Caco-2 (cell line): ENCODE measurements at regions not wholly inside any gene's neighbourhood (a gene's known extent, or its start where the extent isn't known, plus 50 kb on each side); places are given as distances from the start of the nearest gene placed in this dataset.

Experiments used
- BruUV-seq: library from RNA; stranded (reverse); fragments of 400-500 nt; replicated peaks from 2 replicates; lab custom pipeline; 2021; lab: Mats Ljungman, UMichigan
- CTCF ChIA-PET: fragments of 300-600 bp; sonication (Branson Sonifier 250); formaldehyde crosslinking; loops from one replicate; lab custom pipeline; 2022; ENCODE audit warnings: antibody characterized with exemption; lab: Charles Lee
- POLR2A ChIA-PET: fragments of 300-600 bp; sonication (Branson Sonifier 250); formaldehyde crosslinking; loops from one replicate; lab custom pipeline; 2022; ENCODE audit warnings: antibody characterized with exemption; lab: Charles Lee
- DNase-seq, 2 experiments: peaks; one replicate each; pipeline versions ENCODE4 v3.0.0 to v3.0.0-alpha.2; 2020 to 2022
- H3K27me3 ChIP-seq: replicated peaks from 2 replicates; pipeline ENCODE4 v1.6.0; 2011; ENCODE audit warnings: low read length; ENCODE audit not compliant: control insufficient read depth, insufficient read depth
- H3K36me3 ChIP-seq: 2 replicates; pipeline ENCODE4 v1.5.1; 2011; ENCODE audit warnings: low read length; ENCODE audit not compliant: control insufficient read depth, insufficient read depth
- H3K4me1 ChIP-seq: fragments of 250-450 bp; sonication (Bioruptor Pico); 2 replicates; pipeline ENCODE4 v1.5.1; 2020; ENCODE audit warnings: mild to moderate bottlenecking
- H3K4me3 ChIP-seq: 2 replicates; pipeline ENCODE4 v1.5.1; 2011; ENCODE audit warnings: low read depth, mild to moderate bottlenecking, control low read depth, low read length
- H3K9me3 ChIP-seq: fragments of 250-450 bp; sonication (Bioruptor Pico); 2 replicates; pipeline ENCODE4 v1.5.1; 2020; ENCODE audit warnings: mild to moderate bottlenecking, moderate library complexity
- H3K27ac Mint-ChIP-seq: one replicate; pipeline ENCODE4 v1.8.0; 2022; ENCODE audit warnings: mixed read lengths; ENCODE audit not compliant: unreplicated experiment
- H3K27me3 Mint-ChIP-seq: one replicate; pipeline ENCODE4 v1.8.0; 2022; ENCODE audit warnings: mixed read lengths; ENCODE audit not compliant: insufficient read depth, unreplicated experiment
- H3K36me3 Mint-ChIP-seq: one replicate; pipeline ENCODE4 v1.8.0; 2022; ENCODE audit warnings: mild to moderate bottlenecking, mixed read lengths; ENCODE audit not compliant: insufficient read depth, unreplicated experiment
- H3K4me1 Mint-ChIP-seq: one replicate; pipeline ENCODE4 v1.8.0; 2022; ENCODE audit warnings: low read depth, mixed read lengths; ENCODE audit not compliant: unreplicated experiment
- H3K4me3 Mint-ChIP-seq: one replicate; pipeline ENCODE4 v1.8.0; 2022; ENCODE audit warnings: mild to moderate bottlenecking, moderate library complexity, mixed read lengths; ENCODE audit not compliant: unreplicated experiment
- H3K9me3 Mint-ChIP-seq: one replicate; pipeline ENCODE4 v1.8.0; 2022; ENCODE audit warnings: mixed read lengths; ENCODE audit not compliant: unreplicated experiment
- intact Hi-C: fragments of 100-400 bp; cut with micrococcal nuclease; formaldehyde crosslinking; loops from one replicate; pipeline ENCODE4 v1.10.0; 2022; ENCODE audit not compliant: unreplicated experiment
- TF ChIP-seq, protein P1 (sequence below), 2 experiments: fragments of 200-600 bp in 1 of 2; IDR thresholded peaks; 1 replicate in 1 of 2; 2 replicates in 1 of 2; pipeline versions ENCODE4 v1.5.1 to v1.8.0; 2011 to 2022; ENCODE audit warnings: antibody characterized with exemption in 1 of 2, control low read depth in 1 of 2, inconsistent platforms in 1 of 2, low read depth in 1 of 2, low read length in 1 of 2, mild to moderate bottlenecking in 1 of 2, moderate library complexity in 1 of 2; ENCODE audit not compliant: insufficient read depth in 1 of 2, severe bottlenecking in 1 of 2, unreplicated experiment in 1 of 2

DNA sequence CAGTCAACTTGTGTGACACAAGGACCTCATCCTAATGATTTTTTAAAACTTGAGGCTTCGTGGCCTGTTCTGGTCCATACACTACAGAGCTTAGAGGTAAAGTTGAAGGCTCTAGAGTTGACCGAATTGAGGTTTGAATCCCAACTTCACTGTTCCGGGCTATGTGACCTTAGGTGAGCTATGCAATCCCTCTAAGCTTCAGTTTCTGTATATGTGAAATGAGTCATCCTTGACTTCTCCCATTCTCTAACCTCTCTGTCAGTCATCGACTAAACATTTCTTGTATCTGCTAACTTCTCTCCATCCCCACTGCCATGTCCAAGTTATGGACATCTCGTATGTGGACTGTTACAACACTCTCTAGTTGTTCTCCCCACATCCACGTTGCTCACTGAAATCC lies 178.2 kb upstream of the TMEM45B start:
- H3K4me1 Mint-ChIP-seq = peaks cover 8% of the 10 kb centered on the region
- no peaks in the 10 kb centered on the region for H3K27me3 ChIP-seq
- H3K9me3 ChIP-seq = no peaks in the 10 kb centered on the region
- intact Hi-C loops = no loop called here
- CTCF ChIA-PET = no interaction called here
- no peaks in the 10 kb centered on the region for H3K9me3 Mint-ChIP-seq
- TF ChIP-seq, protein P1, sequence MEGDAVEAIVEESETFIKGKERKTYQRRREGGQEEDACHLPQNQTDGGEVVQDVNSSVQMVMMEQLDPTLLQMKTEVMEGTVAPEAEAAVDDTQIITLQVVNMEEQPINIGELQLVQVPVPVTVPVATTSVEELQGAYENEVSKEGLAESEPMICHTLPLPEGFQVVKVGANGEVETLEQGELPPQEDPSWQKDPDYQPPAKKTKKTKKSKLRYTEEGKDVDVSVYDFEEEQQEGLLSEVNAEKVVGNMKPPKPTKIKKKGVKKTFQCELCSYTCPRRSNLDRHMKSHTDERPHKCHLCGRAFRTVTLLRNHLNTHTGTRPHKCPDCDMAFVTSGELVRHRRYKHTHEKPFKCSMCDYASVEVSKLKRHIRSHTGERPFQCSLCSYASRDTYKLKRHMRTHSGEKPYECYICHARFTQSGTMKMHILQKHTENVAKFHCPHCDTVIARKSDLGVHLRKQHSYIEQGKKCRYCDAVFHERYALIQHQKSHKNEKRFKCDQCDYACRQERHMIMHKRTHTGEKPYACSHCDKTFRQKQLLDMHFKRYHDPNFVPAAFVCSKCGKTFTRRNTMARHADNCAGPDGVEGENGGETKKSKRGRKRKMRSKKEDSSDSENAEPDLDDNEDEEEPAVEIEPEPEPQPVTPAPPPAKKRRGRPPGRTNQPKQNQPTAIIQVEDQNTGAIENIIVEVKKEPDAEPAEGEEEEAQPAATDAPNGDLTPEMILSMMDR (IDR thresholded peaks at IDR 0.05; ENCODE audit: insufficient read depth in 1 of 2, low read depth in 1 of 2, low read length in 1 of 2, severe bottlenecking in 1 of 2, unreplicated experiment in 1 of 2) = no peak
- no peaks in the 10 kb centered on the region for H3K36me3 Mint-ChIP-seq
- 0 out of 2 replicates have a peak, but pooled peaks cover 1% of the 10 kb centered on the region for H3K36me3 ChIP-seq
- H3K4me3 Mint-ChIP-seq = no peak overlapping the region
- no peaks in the 10 kb centered on the region for H3K27me3 Mint-ChIP-seq
- H3K4me1 ChIP-seq = no peaks in the 10 kb centered on the region
- H3K4me3 ChIP-seq = no peak overlapping the region
- POLR2A ChIA-PET = no interaction called here
- no TSS peak for BruUV-seq
- no peak for DNase-seq
- H3K27ac Mint-ChIP-seq = no peak overlapping the region

DNA sequence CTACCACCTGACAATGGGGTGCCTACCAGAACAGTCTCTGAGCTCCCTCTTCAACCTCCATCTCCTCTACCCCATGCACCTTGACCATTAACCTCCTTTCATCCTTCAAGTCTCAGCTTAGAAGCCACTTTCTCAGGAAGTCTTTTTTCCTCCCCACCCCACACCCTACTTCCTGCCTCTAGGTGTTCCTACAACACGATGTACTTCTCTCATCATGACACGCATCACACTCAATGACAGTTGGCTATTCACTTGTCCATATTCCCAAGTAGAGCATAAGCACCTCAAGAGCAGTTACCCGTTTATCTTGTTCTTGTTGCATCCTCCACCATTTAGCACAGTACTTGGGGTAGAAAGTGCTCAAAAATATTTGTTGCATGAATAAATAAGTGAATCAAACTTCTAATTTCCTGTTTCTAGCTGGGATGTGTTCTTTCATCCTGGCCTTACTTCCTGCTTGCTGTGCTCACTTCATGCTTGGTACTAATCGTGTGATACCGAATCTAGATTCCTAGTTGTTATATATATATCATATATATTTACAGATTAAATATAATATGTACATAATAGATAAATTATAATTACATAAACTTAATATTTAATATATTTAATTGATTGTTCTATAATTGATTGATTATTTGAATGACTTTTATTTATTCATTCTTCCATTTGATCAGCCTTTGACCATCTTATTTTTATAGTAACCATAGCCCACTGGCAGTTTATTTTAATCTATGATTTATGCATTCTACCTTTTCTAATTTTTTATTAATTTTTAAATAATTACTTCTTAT lies 177.5 kb upstream of the TMEM45B start:
- TF ChIP-seq, protein P1 (IDR thresholded peaks at IDR 0.05; ENCODE audit: insufficient read depth in 1 of 2, low read depth in 1 of 2, low read length in 1 of 2, severe bottlenecking in 1 of 2, unreplicated experiment in 1 of 2) = no peak
- H3K9me3 ChIP-seq = no peaks in the 10 kb centered on the region
- H3K4me1 Mint-ChIP-seq = peaks cover 8% of the 10 kb centered on the region
- BruUV-seq = no TSS peak
- H3K4me3 Mint-ChIP-seq = no peak overlapping the region
- H3K27me3 ChIP-seq = no peaks in the 10 kb centered on the region
- H3K27ac Mint-ChIP-seq = no peak overlapping the region
- intact Hi-C loops = no loop called here
- H3K9me3 Mint-ChIP-seq = no peaks in the 10 kb centered on the region
- H3K4me3 ChIP-seq = no peak overlapping the region
- no peak for DNase-seq
- ChIA-PET CTCF (no interaction called here), POLR2A (no interaction called here)
- no peaks in the 10 kb centered on the region for H3K36me3 Mint-ChIP-seq
- H3K4me1 ChIP-seq = no peaks in the 10 kb centered on the region
- H3K27me3 Mint-ChIP-seq = no peaks in the 10 kb centered on the region
- H3K36me3 ChIP-seq = 0 out of 2 replicates have a peak, but pooled peaks cover 1% of the 10 kb centered on the region

DNA sequence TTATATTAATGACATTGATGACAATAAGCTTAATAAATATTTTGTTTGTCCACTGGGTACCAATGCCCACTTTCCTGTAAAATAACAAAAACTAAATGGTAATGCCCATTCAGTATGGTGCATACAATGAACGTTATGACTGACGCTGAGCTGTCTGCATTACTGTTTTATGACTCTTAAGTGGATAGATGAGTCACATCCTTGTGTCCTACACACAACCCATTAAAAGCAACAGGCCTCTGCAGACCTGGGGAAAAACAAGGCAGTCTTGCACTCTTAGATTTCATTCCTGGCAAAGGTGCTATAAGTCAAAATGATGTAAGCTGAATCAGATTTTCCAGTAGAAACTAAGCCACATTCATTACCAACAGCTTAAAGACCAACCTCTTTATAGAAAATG lies 176.3 kb upstream of the TMEM45B start:
- CTCF ChIA-PET = no interaction called here
- Histone ChIP-seq H3K4me1 (no peaks in the 10 kb centered on the region), H3K4me3 (no peak overlapping the region), H3K9me3 (no peaks in the 10 kb centered on the region), H3K27me3 (no peaks in the 10 kb centered on the region), H3K36me3 (0 out of 2 replicates have a peak, but pooled peaks cover 1% of the 10 kb centered on the region)
- Mint-ChIP-seq H3K27me3 (no peaks in the 10 kb centered on the region), H3K27ac (no peak overlapping the region), H3K4me3 (no peak overlapping the region), H3K9me3 (no peaks in the 10 kb centered on the region), H3K4me1 (peaks cover 8% of the 10 kb centered on the region), H3K36me3 (no peaks in the 10 kb centered on the region)
- POLR2A ChIA-PET = no interaction called here
- no peak for DNase-seq
- TF ChIP-seq, protein P1 (IDR thresholded peaks at IDR 0.05; ENCODE audit: insufficient read depth in 1 of 2, low read depth in 1 of 2, low read length in 1 of 2, severe bottlenecking in 1 of 2, unreplicated experiment in 1 of 2) = no peak
- no TSS peak for BruUV-seq
- intact Hi-C loops = no loop called here
